GM10248 (cell line): ENCODE measurements at regions not wholly inside any gene's neighbourhood (a gene's known extent, or its start where the extent isn't known, plus 50 kb on each side); places are given as distances from the start of the nearest gene placed in this dataset.

Source experiments
- CTCF ChIA-PET: fragments of 300-600 bp; sonication (Branson Sonifier 250); formaldehyde crosslinking; extraction: SDS; loops from one replicate; lab custom pipeline; 2021; ENCODE audit warnings: antibody characterized with exemption; lab: Yijun Ruan, JAX
- POLR2A ChIA-PET: fragments of 350-650 bp; sonication (Branson Sonifier 250); formaldehyde crosslinking; extraction: SDS; loops from one replicate; lab custom pipeline; 2020; ENCODE audit warnings: antibody characterized with exemption; lab: Yijun Ruan, JAX
- DNase-seq: peaks from one replicate; pipeline ENCODE4 v3.0.0; 2012; ENCODE audit errors: extremely low spot score
- TF ChIP-seq, protein P1 (sequence below): IDR thresholded peaks from 2 replicates; pipeline ENCODE4 v1.5.1; 2012; ENCODE audit warnings: mild to moderate bottlenecking, low read depth; ENCODE audit errors: extremely low read depth, missing control alignments, control extremely low read depth

DNA sequence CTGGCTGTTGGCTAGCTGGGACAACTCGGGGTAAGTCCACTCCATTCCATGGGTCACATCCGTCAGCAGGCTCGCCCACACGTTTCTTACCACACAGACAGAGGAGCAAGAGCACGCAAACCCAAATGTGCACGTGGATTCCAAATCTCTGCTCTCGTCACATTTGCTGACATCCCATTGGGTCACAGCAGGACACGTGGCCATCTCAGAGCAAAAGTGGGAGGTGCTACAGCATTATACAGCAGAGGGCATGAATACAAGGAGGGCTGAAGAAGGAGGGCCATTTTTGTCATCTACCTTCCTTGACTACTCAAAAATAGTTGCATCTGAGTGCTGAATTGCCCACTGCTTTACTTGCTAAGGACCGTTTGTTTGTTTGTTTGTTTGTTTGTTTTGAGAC lies 84.7 kb downstream of the RBBP6 start:
- no peak for DNase-seq
- TF ChIP-seq, protein P1, sequence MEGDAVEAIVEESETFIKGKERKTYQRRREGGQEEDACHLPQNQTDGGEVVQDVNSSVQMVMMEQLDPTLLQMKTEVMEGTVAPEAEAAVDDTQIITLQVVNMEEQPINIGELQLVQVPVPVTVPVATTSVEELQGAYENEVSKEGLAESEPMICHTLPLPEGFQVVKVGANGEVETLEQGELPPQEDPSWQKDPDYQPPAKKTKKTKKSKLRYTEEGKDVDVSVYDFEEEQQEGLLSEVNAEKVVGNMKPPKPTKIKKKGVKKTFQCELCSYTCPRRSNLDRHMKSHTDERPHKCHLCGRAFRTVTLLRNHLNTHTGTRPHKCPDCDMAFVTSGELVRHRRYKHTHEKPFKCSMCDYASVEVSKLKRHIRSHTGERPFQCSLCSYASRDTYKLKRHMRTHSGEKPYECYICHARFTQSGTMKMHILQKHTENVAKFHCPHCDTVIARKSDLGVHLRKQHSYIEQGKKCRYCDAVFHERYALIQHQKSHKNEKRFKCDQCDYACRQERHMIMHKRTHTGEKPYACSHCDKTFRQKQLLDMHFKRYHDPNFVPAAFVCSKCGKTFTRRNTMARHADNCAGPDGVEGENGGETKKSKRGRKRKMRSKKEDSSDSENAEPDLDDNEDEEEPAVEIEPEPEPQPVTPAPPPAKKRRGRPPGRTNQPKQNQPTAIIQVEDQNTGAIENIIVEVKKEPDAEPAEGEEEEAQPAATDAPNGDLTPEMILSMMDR = no peak
- POLR2A ChIA-PET = no interaction called here
- CTCF ChIA-PET = no interaction called here

DNA sequence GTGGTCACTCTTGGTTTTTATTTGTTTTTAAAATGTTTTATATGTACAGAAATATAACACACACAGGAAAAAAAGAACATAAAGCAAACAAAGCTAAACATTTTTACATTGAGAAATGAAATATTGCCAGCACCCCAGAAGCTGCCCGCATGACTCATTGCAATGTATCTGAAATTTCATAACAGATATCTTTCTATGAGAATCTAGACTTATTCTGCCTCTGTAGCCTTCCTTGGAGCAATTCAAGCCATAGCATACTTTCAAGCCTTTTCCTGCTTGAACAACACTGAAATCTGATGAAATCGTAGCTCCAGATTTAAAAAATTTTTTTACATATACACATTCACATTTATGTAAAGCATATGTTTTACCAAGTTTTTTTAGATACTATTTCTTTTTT lies 86.9 kb downstream of the RBBP6 start:
- ChIA-PET POLR2A (no interaction called here), CTCF (interaction anchor here (0.8 to 1.4 kb wide), 2 partner anchors 14 to 46 kb away, joined by 3 read pairs; no protein-coding TSS in a partner anchor)
- TF ChIP-seq, protein P1 = no peak
- no peak for DNase-seq

DNA sequence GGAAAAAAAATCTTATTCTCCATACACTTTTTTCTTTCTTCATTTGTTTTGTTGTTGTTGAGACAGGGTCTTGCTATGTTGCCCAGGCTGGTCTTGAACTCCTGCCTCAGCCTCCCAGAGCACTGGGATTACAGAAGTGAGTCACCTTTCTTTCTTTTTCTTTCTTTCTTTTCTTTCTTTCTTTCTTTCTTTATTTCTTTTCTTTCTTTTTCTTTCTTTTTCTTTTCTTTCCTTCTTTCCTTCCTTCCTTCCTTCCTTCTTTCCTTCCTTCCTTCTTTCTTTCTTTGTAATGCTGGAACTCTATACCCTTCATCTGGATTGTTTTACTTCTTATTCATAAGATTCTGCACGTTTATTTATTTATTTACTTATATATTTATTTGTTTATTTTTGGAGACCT lies 94.5 kb upstream of the TNRC6A start:
- DNase-seq = no peak
- ChIA-PET CTCF (no interaction called here), POLR2A (no interaction called here)
- TF ChIP-seq, protein P1 = no peak

DNA sequence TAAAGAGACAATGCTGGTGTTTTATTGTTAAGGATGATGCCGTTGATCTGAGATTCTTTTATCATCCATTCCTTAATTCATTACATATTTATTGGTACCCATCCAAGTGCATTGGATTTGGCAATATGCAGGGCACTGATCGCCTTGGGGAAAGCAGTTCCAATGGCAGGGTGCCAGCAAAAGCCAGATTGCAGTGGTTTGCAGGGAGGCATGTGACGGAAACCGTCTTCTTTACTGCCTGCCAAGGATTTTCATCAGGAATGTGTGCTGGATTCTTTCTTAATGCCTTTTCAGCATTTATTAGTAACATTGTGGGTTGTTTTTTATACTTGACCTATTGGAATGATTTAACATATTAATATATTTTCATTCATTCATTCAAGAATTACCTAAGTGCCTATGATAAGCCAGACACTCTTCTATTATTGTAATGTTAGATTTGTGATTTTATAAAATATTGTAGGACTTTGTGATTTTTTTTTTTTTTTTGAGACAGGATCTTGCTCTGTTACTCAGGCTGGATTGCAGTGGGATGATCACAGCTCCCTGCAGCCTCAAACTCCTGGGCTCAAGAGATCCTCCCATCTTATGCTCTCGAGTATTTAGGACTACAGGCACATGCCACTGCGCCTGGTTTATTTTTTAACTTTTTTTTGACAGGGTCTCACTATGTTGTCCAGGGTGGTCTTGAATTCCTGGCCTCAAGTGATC lies 93.4 kb upstream of the TNRC6A start:
- CTCF ChIA-PET = no interaction called here
- TF ChIP-seq, protein P1 = no peak
- POLR2A ChIA-PET = no interaction called here
- DNase-seq = no peak

DNA sequence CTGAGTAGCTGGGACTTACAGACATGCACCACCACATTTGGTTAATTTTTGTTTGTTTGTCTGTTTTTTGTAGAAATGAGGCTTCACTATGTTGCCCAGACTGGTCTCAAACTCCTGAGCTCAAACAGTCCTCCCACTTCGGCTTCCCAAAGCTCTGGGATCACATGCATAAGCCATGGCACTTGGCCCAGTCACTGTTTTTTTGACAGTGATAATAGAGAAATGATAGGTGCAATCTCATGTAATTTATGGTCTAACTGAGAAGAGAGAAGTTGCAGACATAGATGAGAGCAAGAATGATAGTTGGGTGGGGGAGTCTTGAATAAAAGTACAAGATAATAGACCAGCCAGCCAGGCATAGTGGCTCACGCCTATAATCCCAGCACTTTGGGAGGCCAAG lies 89.7 kb upstream of the TNRC6A start:
- TF ChIP-seq, protein P1 = no peak
- no peak for DNase-seq
- POLR2A ChIA-PET = no interaction called here
- CTCF ChIA-PET = no interaction called here

DNA sequence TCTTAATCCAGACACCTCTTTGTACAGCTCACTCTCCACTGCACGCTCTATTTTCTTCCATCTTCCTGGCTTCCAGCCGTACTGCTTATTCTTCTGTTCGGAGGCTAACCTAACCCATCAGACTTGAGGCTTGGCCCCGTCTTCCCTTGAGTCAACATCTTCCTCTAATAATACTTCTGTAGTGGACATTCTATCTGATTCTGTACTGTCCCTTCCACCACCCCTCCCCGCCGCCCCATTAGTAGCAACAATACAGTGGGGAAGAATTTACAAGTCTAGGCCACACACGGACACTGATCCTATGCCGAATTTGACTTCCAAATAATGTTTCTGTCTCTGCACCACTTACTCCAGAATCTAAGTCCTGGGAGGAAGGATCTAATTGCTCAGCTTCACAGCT lies 86.0 kb upstream of the TNRC6A start:
- ChIA-PET POLR2A (no interaction called here), CTCF (interaction anchor here (1.4 to 1.9 kb wide), 2 partner anchors 11 to 13 kb away, joined by 3 to 4 read pairs; no protein-coding TSS in a partner anchor)
- no peak for DNase-seq

More for the DNA sequence above, 86.0 kb upstream of the TNRC6A start:
- TF ChIP-seq, protein P1 = no peak
